H9 (cell line): ENCODE measurements at regions not wholly inside any gene's neighbourhood (a gene's known extent, or its start where the extent isn't known, plus 50 kb on each side); places are given as distances from the start of the nearest gene placed in this dataset.

Experiments
- DNase-seq: peaks from one replicate; pipeline ENCODE4 v3.0.0-alpha.2; 2017
- H2AFZ ChIP-seq: one replicate; pipeline ENCODE4 v1.6.1; 2013; ENCODE audit warnings: mild to moderate bottlenecking, low read length, control low read depth, moderate library complexity
- H2AK5ac ChIP-seq: 2 replicates; pipeline ENCODE4 v1.6.1; 2013; ENCODE audit warnings: low read length, control low read depth, mixed read lengths; ENCODE audit not compliant: insufficient read length
- H2BK120ac ChIP-seq: one replicate; pipeline ENCODE4 v1.6.1; 2013; ENCODE audit warnings: low read depth, mild to moderate bottlenecking, low read length, control low read depth, inconsistent platforms; ENCODE audit not compliant: poor library complexity, severe bottlenecking
- H2BK12ac ChIP-seq: 2 replicates; pipeline ENCODE4 v1.6.1; 2013; ENCODE audit warnings: low read length, control low read depth, mixed read lengths, low read depth; ENCODE audit not compliant: insufficient read length
- H2BK15ac ChIP-seq: 2 replicates; pipeline ENCODE4 v1.6.1; 2013; ENCODE audit warnings: low read depth, low read length, control low read depth
- H2BK20ac ChIP-seq: one replicate; pipeline ENCODE4 v1.6.1; 2013; ENCODE audit warnings: low read depth, mild to moderate bottlenecking, low read length, control low read depth, inconsistent platforms; ENCODE audit not compliant: poor library complexity, severe bottlenecking
- H2BK5ac ChIP-seq: 2 replicates; pipeline ENCODE4 v1.6.1; 2013; ENCODE audit warnings: low read length, control low read depth, mixed read lengths; ENCODE audit not compliant: insufficient read length
- H3K14ac ChIP-seq: 2 replicates; pipeline ENCODE4 v1.6.1; 2013; ENCODE audit warnings: low read length, control low read depth; ENCODE audit not compliant: insufficient read depth
- H3K18ac ChIP-seq: 2 replicates; pipeline ENCODE4 v1.6.1; 2013; ENCODE audit warnings: low read depth, mild to moderate bottlenecking, mixed read lengths, low read length, control low read depth; ENCODE audit not compliant: insufficient read length
- H3K23ac ChIP-seq: 2 replicates; pipeline ENCODE4 v1.6.1; 2013; ENCODE audit warnings: low read length, control low read depth, mixed read lengths, low read depth; ENCODE audit not compliant: insufficient read length
- H3K23me2 ChIP-seq: 2 replicates; pipeline ENCODE4 v1.6.1; 2013; ENCODE audit warnings: low read depth, mild to moderate bottlenecking, mixed read lengths, low read length, control low read depth; ENCODE audit not compliant: insufficient read length, poor library complexity, severe bottlenecking
- H3K27ac ChIP-seq: 2 replicates; pipeline ENCODE4 v1.5.1; 2013; ENCODE audit warnings: low read length, control low read depth, mixed read lengths, low read depth; ENCODE audit not compliant: insufficient read length
- H3K27me3 ChIP-seq: 2 replicates; pipeline ENCODE4 v1.6.1; 2013; ENCODE audit warnings: low read length, control low read depth, inconsistent platforms; ENCODE audit not compliant: insufficient read depth
- H3K4ac ChIP-seq: 2 replicates; pipeline ENCODE4 v1.6.1; 2013; ENCODE audit warnings: low read depth, mild to moderate bottlenecking, control low read depth, inconsistent platforms, low read length, moderate library complexity
- H3K4me1 ChIP-seq: 2 replicates; pipeline ENCODE4 v1.6.1; 2013; ENCODE audit warnings: low read length, control low read depth, inconsistent platforms; ENCODE audit not compliant: insufficient read depth
- H3K4me2 ChIP-seq: 2 replicates; pipeline ENCODE4 v1.6.1; 2013; ENCODE audit warnings: low read length, control low read depth, mixed read lengths; ENCODE audit not compliant: insufficient read length, insufficient read depth
- H3K56ac ChIP-seq: 2 replicates; pipeline ENCODE4 v1.6.1; 2013; ENCODE audit warnings: low read depth, mild to moderate bottlenecking, mixed read lengths, low read length, control low read depth; ENCODE audit not compliant: insufficient read length
- H3K79me1 ChIP-seq: 2 replicates; pipeline ENCODE4 v1.6.1; 2013; ENCODE audit warnings: low read depth, mild to moderate bottlenecking, moderate library complexity, low read length, control low read depth, inconsistent platforms; ENCODE audit not compliant: insufficient read depth, poor library complexity, severe bottlenecking
- H3K79me2 ChIP-seq: 2 replicates; pipeline ENCODE4 v1.6.1; 2013; ENCODE audit warnings: low read length, control low read depth, inconsistent platforms; ENCODE audit not compliant: insufficient read depth
- H3K9ac ChIP-seq: 2 replicates; pipeline ENCODE4 v1.6.1; 2013; ENCODE audit warnings: low read length, control low read depth, mixed read lengths; ENCODE audit not compliant: insufficient read length; ENCODE audit errors: extremely low read depth
- H3K9me3 ChIP-seq: one replicate; pipeline ENCODE4 v1.6.1; 2013; ENCODE audit warnings: low read depth, low read length, inconsistent platforms; ENCODE audit not compliant: control insufficient read depth
- H3T11ph ChIP-seq: one replicate; pipeline ENCODE4 v1.6.1; 2013; ENCODE audit warnings: mild to moderate bottlenecking, low read length, control low read depth, inconsistent platforms
- H4K20me1 ChIP-seq: one replicate; pipeline ENCODE4 v1.6.1; 2013; ENCODE audit not compliant: control insufficient read depth, insufficient read length, insufficient read depth
- H4K5ac ChIP-seq: 2 replicates; pipeline ENCODE4 v1.6.1; 2013; ENCODE audit warnings: low read depth, mild to moderate bottlenecking, mixed read lengths, low read length, control low read depth; ENCODE audit not compliant: insufficient read length
- H4K8ac ChIP-seq: replicated peaks from 2 replicates; pipeline ENCODE4 v1.6.1; 2013; ENCODE audit warnings: low read length, control low read depth, mixed read lengths, low read depth; ENCODE audit not compliant: insufficient read length
- H4K91ac ChIP-seq: 2 replicates; pipeline ENCODE4 v1.6.1; 2013; ENCODE audit warnings: low read depth, mild to moderate bottlenecking, moderate library complexity, mixed read lengths, low read length, control low read depth; ENCODE audit not compliant: insufficient read length
- H3K27ac Mint-ChIP-seq, 3 experiments: 2 replicates in 2 of 3; 3 replicates in 1 of 3; pipeline ENCODE4 v1.8.0; 2020 to 2021; ENCODE audit warnings: mixed read lengths in 3 of 3, mild to moderate bottlenecking in 1 of 3, moderate library complexity in 1 of 3
- H3K27me3 Mint-ChIP-seq: 2 replicates; pipeline ENCODE4 v1.8.0; 2021; ENCODE audit warnings: low read depth, mild to moderate bottlenecking, moderate library complexity, mixed read lengths
- H3K36me3 Mint-ChIP-seq, 3 experiments: 2 replicates in 2 of 3; 3 replicates in 1 of 3; pipeline ENCODE4 v1.8.0; 2020 to 2021; ENCODE audit warnings: low read depth in 3 of 3, mixed read lengths in 3 of 3; ENCODE audit not compliant: insufficient read depth in 1 of 3
- H3K4me1 Mint-ChIP-seq, 2 experiments: 2 replicates each; pipeline ENCODE4 v1.8.0; 2020; ENCODE audit warnings: mixed read lengths in 2 of 2
- H3K4me3 Mint-ChIP-seq, 2 experiments: 2 replicates in 1 of 2; 3 replicates in 1 of 2; pipeline ENCODE4 v1.8.0; 2020 to 2021; ENCODE audit warnings: mild to moderate bottlenecking in 2 of 2, mixed read lengths in 2 of 2, moderate library complexity in 1 of 2
- H3K9me3 Mint-ChIP-seq, 2 experiments: 2 replicates in 1 of 2; 3 replicates in 1 of 2; pipeline ENCODE4 v1.8.0; 2020; ENCODE audit warnings: mild to moderate bottlenecking in 2 of 2, mixed read lengths in 2 of 2, moderate library complexity in 1 of 2
- CTCF ChIP-seq: fragments of 200-600 bp; sonication (generic); conservative IDR thresholded peaks from 3 replicates; pipeline ENCODE4 v1.8.0; 2021; ENCODE audit warnings: antibody characterized with exemption, mild to moderate bottlenecking
- WGBS: extraction: QIAGEN DNeasy Blood & Tissue Kit; methylation state at CpG from one replicate; pipeline ENCODE4 v1.1.7; 2013; ENCODE audit warnings: missing lambda C conversion rate, low lambda C conversion rate, mixed read lengths; ENCODE audit not compliant: insufficient read length; ENCODE audit errors: extremely low coverage; 5-methylcytosine and 5-hydroxymethylcytosine counted together

- no peak overlapping the region for H3K23ac ChIP-seq
- no peaks in the 10 kb centered on the region for H3K79me1 ChIP-seq
- no peak overlapping the region for H3K4me2 ChIP-seq
- no peak overlapping the region for H2BK5ac ChIP-seq
- no peak overlapping the region for H2BK12ac ChIP-seq
- H3K4ac ChIP-seq: no peak overlapping the region
- no peak overlapping the region for H3K9ac ChIP-seq
- no peak overlapping the region for H4K91ac ChIP-seq
- H3K27ac Mint-ChIP-seq: no peak overlapping the region
- H3K79me2 ChIP-seq: no peaks in the 10 kb centered on the region
- no peak overlapping the region for H4K8ac ChIP-seq
- H3K14ac ChIP-seq: no peak overlapping the region
- no peak overlapping the region for H2BK20ac ChIP-seq
- no peak overlapping the region for H3K27ac ChIP-seq
- H3K56ac ChIP-seq: no peak overlapping the region
- no peak overlapping the region for H2AFZ ChIP-seq
- H3K9me3 ChIP-seq: no peaks in the 10 kb centered on the region
- no CpG with 5 or more reads among the region's 2 CpGs for WGBS
- H2BK120ac ChIP-seq: no peak overlapping the region
- H3K9me3 Mint-ChIP-seq: no peaks in the 10 kb centered on the region
- no peaks in the 10 kb centered on the region for H3K27me3 ChIP-seq
- no peak overlapping the region for H2BK15ac ChIP-seq
- H3K27me3 Mint-ChIP-seq: no peaks in the 10 kb centered on the region
- DNase-seq: no peak
- no peaks in the 10 kb centered on the region for H3K36me3 Mint-ChIP-seq
- TF ChIP-seq CTCF: no peak
- no peaks in the 10 kb centered on the region for H3K4me1 ChIP-seq
- 0 out of 4 replicates have a peak, but pooled peaks cover 0 to 2% of the 10 kb centered on the region in 2 experiments for H3K4me1 Mint-ChIP-seq
- no peaks in the 10 kb centered on the region for H4K20me1 ChIP-seq
- no peak overlapping the region for H3T11ph ChIP-seq
- no peak overlapping the region for H3K4me3 Mint-ChIP-seq
- H2AK5ac ChIP-seq: no peak overlapping the region
- no peak overlapping the region for H3K18ac ChIP-seq
- no peaks in the 10 kb centered on the region for H3K23me2 ChIP-seq
- H4K5ac ChIP-seq: no peak overlapping the region
Measured at GRCh38 chr9:22649384-22649783, 202.8 kb downstream of the DMRTA1 start.
